Testis (tissue), 2 donors: ENCODE measurements at regions not wholly inside any gene's neighbourhood (a gene's known extent, or its start where the extent isn't known, plus 50 kb on each side); places are given as distances from the start of the nearest gene placed in this dataset.

Experiments
- DNase-seq: peaks from one replicate; pipeline ENCODE4 v3.0.0-alpha.2; 2019
- H3K27ac ChIP-seq, 2 donors: fragments of 200-600 bp; sonication (generic); one replicate each; pipeline ENCODE4 v1.5.1; 2019
- H3K27me3 ChIP-seq: fragments of 200-600 bp; sonication (generic); one replicate; pipeline ENCODE4 v1.5.1; 2019
- H3K36me3 ChIP-seq: fragments of 200-600 bp; sonication (generic); one replicate; pipeline ENCODE4 v1.5.1; 2017; ENCODE audit warnings: low read depth; ENCODE audit errors: missing control alignments
- H3K4me1 ChIP-seq: fragments of 200-600 bp; sonication (generic); one replicate; pipeline ENCODE4 v1.5.1; 2019
- H3K4me3 ChIP-seq, 2 donors: fragments of 200-600 bp; sonication (generic); one replicate each; pipeline ENCODE4 v1.5.1; 2017 to 2019
- H3K9me3 ChIP-seq: fragments of 200-600 bp; sonication (generic); one replicate; pipeline ENCODE4 v1.5.1; 2017
- CTCF ChIP-seq, 3 experiments: fragments of 450-650 bp in 2 of 3; fragments of 200-600 bp in 1 of 3; sonication (generic) in 1 of 3; IDR thresholded peaks; one replicate each; pipeline ENCODE4 v1.5.1; 2016 to 2019; ENCODE audit warnings: antibody characterized with exemption in 3 of 3, mild to moderate bottlenecking in 2 of 3, moderate library complexity in 1 of 3
- POLR2A ChIP-seq: fragments of 450-650 bp; IDR thresholded peaks from one replicate; pipeline ENCODE4 v1.6.1; 2017; ENCODE audit warnings: antibody characterized with exemption, mild to moderate bottlenecking, moderate library complexity
- WGBS, 2 donors: methylation state at CpG; one replicate each; pipeline ENCODE4 v1.1.5; 2018; 5-methylcytosine and 5-hydroxymethylcytosine counted together
- intact Hi-C: fragments of 100-400 bp; cut with DNase I; formaldehyde crosslinking; loops from one replicate; pipeline ENCODE4 v1.15.1; 2023; ENCODE audit warnings: low total_unique reads

DNA sequence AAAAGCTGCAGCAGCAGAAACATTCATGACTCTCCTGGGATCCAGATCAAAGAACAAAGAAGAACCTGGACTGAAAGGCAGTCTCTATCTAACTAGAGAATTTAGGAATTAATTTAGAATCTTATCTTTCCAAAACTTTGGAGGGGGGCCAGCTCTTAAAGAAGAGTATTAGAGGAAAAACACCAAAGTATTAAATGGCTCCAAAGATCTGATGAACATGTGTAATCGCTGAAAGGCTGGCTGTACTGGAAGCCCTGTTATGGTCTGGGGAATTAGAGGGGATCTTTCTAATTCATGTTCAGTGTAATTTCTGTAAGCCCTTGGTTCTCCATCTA, 316.8 kb downstream of the CWC27 start:
- intact Hi-C loops, result no loop called here
- Histone ChIP-seq H3K36me3 (no peaks in the 10 kb centered on the region), H3K4me3 (no peak overlapping the region), H3K4me1 (no peaks in the 10 kb centered on the region), H3K27me3 (no peaks in the 10 kb centered on the region), H3K9me3 (no peaks in the 10 kb centered on the region), H3K27ac (no peak overlapping the region)
- 96 to 100% methylated on average over 1 of the region's 1 CpG for WGBS, 2 donors
- TF ChIP-seq POLR2A (no peak), CTCF (IDR thresholded peaks at IDR 0.05) (no peak)
- DNase-seq, result no peak

DNA sequence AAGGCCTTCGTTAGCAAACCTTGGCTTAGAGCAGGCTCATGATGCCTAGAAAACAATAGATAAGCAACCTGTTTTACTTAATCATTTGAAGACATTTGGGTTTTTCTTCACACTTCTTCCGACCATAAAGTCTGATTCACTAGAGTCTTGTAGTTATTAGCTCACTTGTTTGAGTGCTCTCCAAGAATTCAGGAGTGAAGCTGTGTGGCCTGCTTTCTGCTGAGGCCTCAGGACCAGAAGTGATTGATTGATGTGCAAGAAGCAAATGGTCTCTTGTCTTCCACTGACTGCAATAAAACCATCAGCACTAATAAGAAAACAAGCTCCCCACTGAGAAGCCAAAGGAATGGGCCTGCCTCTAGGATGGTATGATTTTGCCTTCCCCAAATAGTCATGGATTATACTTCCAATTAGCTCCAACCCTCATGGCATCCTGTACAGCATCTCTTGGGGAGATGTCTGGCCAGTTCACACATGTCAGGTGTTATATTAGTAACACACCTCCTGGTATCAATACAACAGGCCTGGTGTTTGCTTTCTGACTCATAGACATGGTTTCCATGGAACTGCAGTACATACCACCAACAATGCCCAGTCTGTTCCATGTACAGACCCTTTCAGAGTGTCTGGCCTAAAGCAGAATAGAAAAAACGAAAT, 317.6 kb downstream of the CWC27 start:
- 88 to 95% methylated on average over 3 of the region's 3 CpGs for WGBS, 2 donors
- Histone ChIP-seq H3K9me3 (no peaks in the 10 kb centered on the region), H3K27me3 (no peaks in the 10 kb centered on the region), H3K4me3 (no peak overlapping the region), H3K36me3 (no peaks in the 10 kb centered on the region), H3K4me1 (no peaks in the 10 kb centered on the region), H3K27ac (no peak overlapping the region)
- DNase-seq, result no peak
- intact Hi-C loops, result no loop called here
- no peak for TF ChIP-seq POLR2A
- TF ChIP-seq CTCF (IDR thresholded peaks at IDR 0.05), result no peak

DNA sequence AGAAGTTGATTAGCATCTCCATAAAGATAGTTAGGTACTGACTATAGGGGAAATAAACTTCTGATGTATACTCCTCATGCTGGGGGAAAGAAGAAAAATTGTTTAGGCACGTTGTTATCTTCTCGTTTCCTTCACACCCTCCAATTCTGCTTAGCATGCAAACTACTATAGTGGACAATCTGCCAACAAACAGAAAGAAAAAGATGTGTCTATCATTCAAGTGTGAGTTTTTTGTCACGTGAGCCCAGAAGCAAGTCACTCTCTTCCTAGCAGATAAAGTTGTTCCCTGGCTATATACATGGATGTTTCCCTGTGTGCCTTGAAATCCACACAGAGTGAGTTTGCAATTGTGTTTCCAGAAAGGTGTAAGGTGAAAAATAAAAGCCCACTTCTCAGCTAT, 318.4 kb downstream of the CWC27 start:
- intact Hi-C loops, result no loop called here
- no peaks in the 10 kb centered on the region for H3K36me3 ChIP-seq
- no peaks in the 10 kb centered on the region for H3K9me3 ChIP-seq
- no peaks in the 10 kb centered on the region for H3K27me3 ChIP-seq
- no peaks in the 10 kb centered on the region for H3K4me1 ChIP-seq
- TF ChIP-seq POLR2A, result no peak
- no peak for TF ChIP-seq CTCF (IDR thresholded peaks at IDR 0.05)
- DNase-seq, result no peak
- no peak overlapping the region for H3K27ac ChIP-seq
- no peak overlapping the region for H3K4me3 ChIP-seq
- 71 to 73% methylated on average over 3 of the region's 3 CpGs for WGBS, 2 donors

DNA sequence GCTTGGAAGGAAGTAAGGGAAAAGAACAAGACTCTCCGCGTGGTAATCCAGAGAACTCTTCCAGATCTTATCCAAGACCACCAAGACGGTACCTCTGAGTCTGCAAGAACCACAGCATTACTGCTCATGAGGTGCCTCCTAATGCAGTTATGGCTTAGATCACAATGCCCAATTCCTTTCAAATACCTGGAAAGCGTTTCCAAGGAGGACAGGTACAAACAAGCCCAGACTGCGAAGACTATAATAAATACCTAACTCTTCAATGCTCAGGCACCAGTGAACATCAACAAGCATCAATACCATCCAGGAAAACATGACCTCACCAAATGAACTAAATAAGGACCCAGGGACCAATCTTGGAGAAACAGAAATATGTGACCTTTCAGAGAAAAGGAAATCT, 325.5 kb downstream of the CWC27 start:
- 78 to 91% methylated on average over 5 of the region's 5 CpGs for WGBS, 2 donors
- intact Hi-C loops, result no loop called here
- TF ChIP-seq POLR2A (no peak), CTCF (IDR thresholded peaks at IDR 0.05) (no peak)
- Histone ChIP-seq H3K27ac (no peak overlapping the region), H3K4me1 (no peaks in the 10 kb centered on the region), H3K36me3 (no peaks in the 10 kb centered on the region), H3K9me3 (no peaks in the 10 kb centered on the region), H3K27me3 (no peaks in the 10 kb centered on the region), H3K4me3 (no peak overlapping the region)
- no peak for DNase-seq

DNA sequence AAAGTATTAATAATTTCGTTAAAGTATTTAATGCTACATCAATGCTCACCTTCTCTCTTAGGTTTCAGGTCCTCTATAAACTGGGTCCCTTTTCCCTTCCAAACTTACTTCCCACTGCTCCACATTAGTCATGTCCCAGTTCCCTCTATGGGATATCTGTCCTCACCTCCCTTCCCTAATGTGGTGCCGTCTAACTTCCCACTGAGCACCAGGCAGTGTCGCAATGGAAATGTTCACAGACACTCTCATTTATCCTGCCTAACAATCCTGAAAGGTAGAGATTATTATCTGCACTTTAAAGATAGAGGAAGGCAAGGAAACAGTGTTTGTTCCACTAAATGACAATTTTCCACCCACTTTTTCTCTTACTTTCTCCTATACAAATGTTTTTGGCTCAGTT, 329.7 kb downstream of the CWC27 start:
- H3K27ac ChIP-seq, result no peak overlapping the region
- WGBS, 2 donors, result 87 to 90% methylated on average over 3 of the region's 3 CpGs
- H3K36me3 ChIP-seq, result no peaks in the 10 kb centered on the region
- H3K9me3 ChIP-seq, result no peaks in the 10 kb centered on the region
- peaks cover 9% of the 10 kb centered on the region for H3K4me1 ChIP-seq
- no peak for DNase-seq
- no peak for TF ChIP-seq POLR2A
- TF ChIP-seq CTCF (IDR thresholded peaks at IDR 0.05), result no peak
- H3K27me3 ChIP-seq, result no peaks in the 10 kb centered on the region
- no peak overlapping the region for H3K4me3 ChIP-seq
- intact Hi-C loops, result no loop called here
